Left kidney (tissue), 1 donor: ENCODE measurements at regions not wholly inside any gene's neighbourhood (a gene's known extent, or its start where the extent isn't known, plus 50 kb on each side); places are given as distances from the start of the nearest gene placed in this dataset.
"Not testable (repeated sequence)": the region's sequence is repeated elsewhere in the genome, so short reads cannot be mapped to it uniquely, and the experiment has no call there.

ENCODE experiments used
- DNase-seq: peaks from one replicate; pipeline ENCODE4 v3.0.0-alpha.2; 2013

GRCh38 chr2:242029422-242030225, 160.1 kb downstream of the RTP5 start:
- no peak for DNase-seq

- no peak for DNase-seq
Measured at GRCh38 chr2:242030226-242030575, 160.7 kb downstream of the RTP5 start.

- DNase-seq, result no peak
Measured at GRCh38 chr2:242030858-242031257, 161.3 kb downstream of the RTP5 start.

- no peak for DNase-seq
Measured at GRCh38 chr2:242031481-242032019, 162.0 kb downstream of the RTP5 start.

DNA sequence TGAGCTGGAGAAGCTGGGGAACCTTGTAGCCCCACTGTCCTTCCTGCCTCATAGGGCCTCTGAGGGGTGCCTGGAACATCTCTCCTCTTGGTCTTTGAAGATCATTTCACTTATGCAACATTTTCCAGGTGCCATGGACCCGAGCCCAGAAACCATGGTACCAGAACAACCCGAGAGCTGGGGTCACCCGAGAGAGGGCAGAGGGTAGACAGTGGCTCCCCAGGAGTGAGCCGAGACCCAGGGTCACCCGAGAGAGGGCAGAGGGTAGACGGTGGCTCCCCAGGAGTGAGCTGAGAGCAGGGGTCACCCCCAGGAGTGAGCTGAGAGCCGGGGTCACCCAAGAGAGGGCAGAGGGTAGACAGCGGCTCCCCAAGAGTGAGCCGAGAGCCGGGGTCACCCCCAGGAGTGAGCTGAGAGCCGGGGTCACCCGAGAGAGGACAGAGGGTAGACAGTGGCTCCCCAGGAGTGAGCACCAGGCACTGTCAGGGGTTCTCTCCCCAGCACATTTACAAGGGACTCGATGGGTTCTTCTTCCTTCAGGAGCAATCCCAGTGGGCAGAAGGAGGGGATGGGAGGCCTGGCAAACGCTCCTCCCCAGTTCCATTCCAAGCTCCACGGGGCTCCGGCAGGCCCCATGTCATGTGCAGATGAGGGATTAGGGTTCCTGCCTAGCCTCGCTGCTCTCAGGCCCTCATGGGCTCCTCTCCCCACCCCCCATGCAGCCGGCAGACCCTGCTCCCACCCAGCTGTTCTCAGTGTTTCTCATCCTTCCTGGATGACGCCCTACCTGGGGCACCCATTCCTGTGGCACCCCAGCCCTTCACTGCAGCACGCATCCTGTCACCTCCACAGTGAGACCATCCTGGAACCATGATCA, 163.5 kb downstream of the RTP5 start:
- no peak for DNase-seq

DNA sequence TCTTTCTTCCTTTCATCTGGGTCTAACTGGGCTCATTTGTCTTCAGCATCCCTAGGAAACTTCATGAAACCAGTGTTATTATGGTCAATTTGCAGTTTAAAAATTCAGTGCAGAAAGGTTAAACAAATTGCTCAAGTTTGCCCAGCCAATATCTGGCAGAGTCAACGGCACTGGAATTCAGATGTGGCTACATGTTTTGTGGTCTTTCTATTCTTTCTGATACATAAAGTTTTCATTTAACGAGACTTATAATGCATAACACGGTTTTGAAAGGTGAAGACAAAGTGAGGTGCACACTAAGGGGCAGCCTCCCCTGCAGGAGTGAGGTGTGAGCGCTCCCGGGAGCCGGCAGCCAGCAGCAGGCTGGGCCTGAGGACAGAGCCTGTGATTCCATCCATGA, 164.6 kb downstream of the RTP5 start:
- DNase-seq, result no peak

- DNase-seq, result no peak
Measured at GRCh38 chr2:242034996-242035814, 165.7 kb downstream of the RTP5 start.

- DNase-seq, result no peak
Measured at GRCh38 chr2:242035858-242036652, 166.5 kb downstream of the RTP5 start.

DNA sequence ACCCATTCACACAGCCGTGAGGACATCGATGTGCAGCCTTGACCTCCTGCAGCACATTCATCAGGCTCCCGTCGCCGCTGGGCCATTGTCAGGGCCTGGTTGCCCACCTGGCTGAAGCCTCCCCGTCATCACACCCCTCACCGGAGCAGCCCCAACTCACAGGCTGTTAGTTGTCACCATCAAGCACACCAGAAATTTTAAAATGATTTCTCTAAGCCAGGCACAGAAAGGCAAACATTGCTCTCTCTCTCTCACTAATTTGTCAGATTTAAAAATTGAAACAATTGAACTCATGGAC, 167.1 kb downstream of the RTP5 start:
- DNase-seq, result no peak

DNA sequence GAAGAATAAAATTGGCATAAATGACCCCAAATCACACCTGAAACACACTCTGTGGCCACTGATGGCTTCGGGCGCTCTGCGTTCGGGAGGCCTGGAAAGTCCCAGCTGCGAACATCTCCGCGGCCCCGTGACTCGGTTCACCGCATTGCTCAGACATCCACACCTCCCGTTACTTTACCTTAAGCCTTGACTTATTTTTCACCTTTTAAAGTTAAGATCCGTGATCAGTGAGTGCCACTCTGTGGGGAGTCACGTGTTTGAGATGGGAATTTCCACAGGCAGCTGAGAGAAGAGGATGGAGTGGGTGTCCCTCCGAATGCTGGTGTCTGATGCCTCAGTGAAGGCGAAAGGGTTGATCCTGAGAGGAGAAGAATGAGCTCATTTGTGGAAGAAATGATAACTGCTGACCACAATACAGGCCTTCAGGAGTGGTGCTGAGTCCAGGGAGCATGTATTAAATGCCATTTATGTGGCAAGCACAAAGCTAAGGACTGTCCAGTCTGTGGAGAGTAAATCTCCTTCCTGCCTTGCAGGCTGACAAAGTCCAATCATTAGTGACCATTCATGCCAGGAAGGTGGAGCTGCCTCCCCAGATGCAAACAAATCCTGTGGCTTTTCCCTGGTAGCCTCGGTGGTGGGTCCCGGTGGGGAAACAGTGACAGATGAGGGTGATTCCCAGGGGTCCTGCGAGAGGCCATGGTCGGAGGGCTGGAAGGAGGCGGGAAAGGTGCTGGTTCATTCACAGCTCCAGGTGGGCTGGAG, 168.8 kb downstream of the RTP5 start:
- no peak for DNase-seq

DNA sequence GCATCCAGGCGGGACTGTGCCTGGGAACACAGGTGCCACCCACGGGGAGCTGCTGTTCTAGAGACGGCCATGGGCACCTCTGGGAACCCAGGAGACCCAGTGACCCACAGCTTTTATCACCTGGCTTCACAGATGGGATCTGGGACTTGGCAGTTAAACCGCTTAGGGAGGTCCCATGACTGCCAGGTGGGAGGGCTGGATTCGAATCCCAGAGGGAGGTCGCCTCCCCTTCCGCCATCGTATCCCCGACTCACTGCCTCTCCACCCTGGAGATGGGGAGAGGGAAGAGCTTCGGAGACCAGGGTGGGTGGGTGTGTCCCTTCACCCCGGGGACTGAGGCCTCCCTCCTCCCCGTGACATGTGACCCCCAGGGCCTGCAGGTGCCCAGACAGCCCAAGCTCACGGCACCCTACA, 169.4 kb downstream of the RTP5 start:
- no peak for DNase-seq

DNA sequence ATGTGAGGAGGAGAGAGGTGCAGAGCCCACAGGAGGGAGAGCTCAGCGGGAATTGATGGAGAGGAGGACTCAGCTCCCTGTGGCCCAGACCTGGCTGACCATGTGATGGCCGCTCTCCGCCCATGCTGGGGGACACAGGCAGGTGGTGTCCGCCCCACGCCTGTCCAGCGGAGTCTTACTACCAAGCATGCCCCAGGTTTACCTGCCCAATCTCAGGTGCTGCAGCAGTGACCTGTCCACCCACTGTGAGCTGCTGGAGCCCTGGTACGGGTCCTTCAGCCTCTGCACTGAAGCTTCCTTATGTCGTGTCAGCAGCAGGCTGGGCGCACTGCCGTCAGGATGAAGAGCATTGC, 170.8 kb downstream of the RTP5 start:
- DNase-seq, result no peak

- no peak for DNase-seq
Measured at GRCh38 chr2:242040681-242041080, 171.2 kb downstream of the RTP5 start.

- DNase-seq, result no peak
Measured at GRCh38 chr2:242041816-242042215, 172.3 kb downstream of the RTP5 start.

DNA sequence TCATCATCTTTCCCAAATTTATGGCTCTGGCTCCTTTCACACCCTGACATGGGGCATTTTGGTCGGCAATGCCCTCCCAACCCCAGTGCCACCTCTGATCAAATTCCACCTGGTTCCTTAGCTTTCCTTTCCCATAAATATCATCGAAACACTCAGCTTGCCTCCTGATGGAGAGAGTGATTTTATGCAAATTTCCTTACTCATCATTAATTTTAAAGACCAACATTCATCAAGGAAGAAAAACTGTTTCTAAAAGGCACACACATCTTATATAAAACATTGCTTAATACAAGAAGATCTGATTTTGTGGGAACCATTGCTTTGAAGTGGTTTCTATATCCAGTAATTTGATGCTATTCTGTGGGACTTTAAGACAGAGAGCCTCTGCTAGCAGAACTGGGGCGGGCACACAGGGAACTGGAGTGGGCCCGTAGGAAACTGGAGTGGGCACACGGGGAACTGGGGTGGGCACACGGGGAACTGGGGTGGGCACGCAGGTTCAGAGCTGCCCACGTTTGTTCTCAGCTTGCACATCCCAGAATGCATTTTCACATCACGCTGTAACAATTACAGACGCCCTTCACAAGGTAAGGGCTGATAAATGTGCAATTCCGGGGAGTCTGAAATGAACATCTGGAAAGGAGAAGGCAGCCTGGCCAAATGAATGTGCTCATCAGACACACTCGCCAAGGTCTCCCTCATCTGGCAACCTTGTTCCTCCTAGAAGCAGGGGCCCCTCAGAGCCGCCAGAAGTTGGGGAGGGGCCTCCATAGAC, 174.2 kb downstream of the RTP5 start:
- no peak for DNase-seq

- no peak for DNase-seq
Measured at GRCh38 chr2:242044313-242044590, 174.7 kb downstream of the RTP5 start.

DNA sequence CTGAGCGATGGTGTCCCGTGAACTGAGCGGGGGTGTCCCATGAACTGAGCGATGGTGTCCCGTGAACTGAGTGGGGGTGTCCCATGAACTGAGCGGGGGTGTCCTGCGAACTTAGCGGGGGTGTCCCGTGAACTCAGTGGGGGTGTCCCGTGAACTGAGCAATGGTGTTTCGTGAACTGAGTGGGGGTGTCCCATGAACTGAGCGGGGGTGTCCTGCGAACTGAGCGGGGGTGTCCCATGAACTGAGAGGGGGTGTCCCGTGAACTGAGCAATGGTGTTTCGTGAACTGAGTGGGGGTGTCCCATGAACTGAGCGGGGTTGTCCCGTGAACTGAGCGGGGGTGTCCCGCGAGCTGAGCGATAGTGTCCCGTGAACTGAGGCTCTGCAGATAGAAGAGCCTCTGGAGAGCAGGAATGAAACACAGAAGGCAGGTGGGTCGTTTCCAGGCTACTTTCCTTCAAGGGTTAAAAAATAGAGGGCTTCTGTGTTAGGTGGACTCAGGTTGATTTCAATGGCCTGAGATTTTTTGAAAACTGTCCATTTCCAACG, 176.1 kb downstream of the RTP5 start:
- DNase-seq, result not testable (repeated sequence)

DNA sequence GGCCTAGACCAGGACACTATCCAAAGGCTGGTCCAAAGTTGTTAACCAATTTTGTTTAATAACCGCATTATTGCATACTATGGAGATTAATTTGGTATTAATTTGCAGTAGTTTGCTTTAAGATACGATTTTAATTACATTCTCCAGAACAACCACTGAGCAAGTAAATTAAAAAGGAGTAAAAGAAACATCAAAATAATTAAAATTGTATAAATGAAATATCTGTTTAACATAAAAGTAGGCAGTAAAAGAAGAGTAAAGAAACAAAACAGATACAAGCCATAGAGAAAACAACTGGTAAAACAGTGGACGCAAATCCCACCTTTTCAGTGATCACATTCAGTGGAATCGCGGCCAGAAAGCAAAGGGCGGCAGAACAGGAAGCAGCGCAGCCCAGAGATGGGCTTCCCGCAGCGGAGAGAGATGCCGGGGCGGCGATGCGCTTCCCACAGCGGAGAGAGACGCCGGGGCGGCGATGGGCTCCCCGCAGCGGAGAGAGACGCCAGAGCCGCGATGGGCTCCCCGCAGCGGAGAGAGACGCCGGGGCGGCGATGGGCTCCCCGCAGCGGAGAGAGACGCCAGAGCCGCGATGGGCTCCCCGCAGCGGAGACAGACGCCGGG, 176.8 kb downstream of the RTP5 start:
- no peak for DNase-seq

GRCh38 chr2:242047963-242048362, 178.4 kb downstream of the RTP5 start:
- DNase-seq, result no peak

GRCh38 chr2:242048479-242048878, 178.9 kb downstream of the RTP5 start:
- no peak for DNase-seq
